GM21381 (cell line): ENCODE measurements at regions not wholly inside any gene's neighbourhood (a gene's known extent, or its start where the extent isn't known, plus 50 kb on each side); places are given as distances from the start of the nearest gene placed in this dataset.
"Not testable (repeated sequence)": the region's sequence is repeated elsewhere in the genome, so short reads cannot be mapped to it uniquely, and the experiment has no call there.

Experiments used
- ATAC-seq: cut with Tn5 transposase; IDR thresholded peaks from one replicate; pipeline ENCODE4 v1.9.1; 2021; ENCODE audit warnings: mild to moderate bottlenecking, moderate library complexity; ENCODE audit not compliant: unreplicated experiment

DNA sequence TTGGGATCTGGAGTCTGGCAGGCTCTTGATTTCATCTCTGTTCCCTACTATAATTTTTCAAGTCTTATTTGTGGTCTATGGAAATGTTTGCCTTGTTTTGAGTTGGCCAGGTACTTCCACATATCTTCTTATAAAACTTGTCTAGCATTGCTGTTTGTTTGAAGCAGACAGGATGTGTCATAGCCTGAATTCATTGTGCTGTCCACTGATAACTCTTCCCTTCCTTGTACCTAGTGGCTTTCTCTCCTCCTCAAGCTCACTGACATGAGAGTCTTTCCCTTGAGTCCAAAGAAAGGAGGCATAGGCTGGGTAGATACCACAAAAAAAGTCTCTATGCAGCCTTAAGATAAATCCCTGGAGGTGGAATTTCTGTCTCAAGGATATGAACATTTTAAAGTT lies 59.2 kb upstream of the FAM241A start:
- no peak for ATAC-seq

DNA sequence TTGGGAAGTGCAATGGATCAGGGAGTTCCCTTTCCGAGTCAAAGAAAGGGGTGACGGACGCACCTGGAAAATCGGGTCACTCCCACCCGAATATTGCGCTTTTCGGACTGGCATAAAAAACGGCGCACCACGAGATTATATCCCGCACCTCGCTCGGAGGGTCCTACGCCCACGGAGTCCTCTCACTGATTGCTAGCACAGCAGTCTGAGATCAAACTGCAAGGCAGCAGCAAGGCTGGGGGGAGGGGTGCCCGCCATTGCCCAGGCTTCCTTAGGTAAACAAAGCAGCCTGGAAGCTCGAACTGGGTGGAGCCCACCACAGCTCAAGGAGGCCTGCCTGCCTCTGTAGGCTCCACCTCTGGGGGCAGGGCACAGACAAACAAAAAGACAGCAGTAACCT lies 58.6 kb upstream of the FAM241A start:
- not testable (repeated sequence) for ATAC-seq

DNA sequence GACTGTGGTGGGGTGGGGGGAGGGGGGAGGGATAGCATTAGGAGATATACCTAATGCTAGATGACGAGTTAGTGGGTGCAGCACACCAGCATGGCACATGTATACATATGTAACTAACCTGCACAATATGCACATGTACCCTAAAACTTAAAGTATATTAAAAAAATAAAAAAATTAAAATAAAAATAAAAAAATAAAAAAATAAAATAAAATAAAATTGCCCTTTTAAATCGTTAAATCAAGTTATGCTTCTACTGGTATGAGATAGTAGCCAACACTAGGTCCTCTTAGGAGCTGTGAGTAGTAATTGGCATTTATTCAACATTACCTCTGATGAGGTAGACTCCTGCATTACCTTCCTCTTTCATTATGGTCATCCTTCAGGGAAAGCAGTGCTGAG lies 52.9 kb upstream of the FAM241A start:
- not testable (repeated sequence) for ATAC-seq

DNA sequence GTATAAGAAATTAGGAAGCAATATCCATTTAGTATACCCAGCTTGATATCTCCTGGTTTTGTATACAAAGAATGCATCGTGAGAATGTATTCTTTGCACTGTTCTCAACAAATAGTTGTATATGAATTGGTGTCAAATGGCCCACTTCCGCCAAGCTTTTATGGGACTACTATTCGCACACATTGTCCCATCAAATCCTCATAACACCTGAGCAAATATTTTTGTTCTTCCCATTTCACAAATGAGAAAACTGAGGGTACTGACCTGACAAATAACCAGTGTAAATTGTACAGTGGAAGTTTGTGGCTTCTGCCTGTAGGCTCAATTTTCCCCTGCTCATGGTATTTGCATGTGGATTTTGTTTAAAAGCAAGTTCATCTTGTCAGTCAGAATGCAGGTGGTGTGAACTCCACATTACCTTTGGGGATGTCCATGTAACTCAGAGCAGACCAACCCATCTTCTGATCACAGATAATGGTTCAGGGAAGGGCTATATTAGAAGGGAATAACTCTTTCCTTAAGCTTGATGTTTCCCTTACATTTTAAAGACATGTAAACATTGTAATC lies 51.5 kb upstream of the FAM241A start:
- ATAC-seq = no peak

DNA sequence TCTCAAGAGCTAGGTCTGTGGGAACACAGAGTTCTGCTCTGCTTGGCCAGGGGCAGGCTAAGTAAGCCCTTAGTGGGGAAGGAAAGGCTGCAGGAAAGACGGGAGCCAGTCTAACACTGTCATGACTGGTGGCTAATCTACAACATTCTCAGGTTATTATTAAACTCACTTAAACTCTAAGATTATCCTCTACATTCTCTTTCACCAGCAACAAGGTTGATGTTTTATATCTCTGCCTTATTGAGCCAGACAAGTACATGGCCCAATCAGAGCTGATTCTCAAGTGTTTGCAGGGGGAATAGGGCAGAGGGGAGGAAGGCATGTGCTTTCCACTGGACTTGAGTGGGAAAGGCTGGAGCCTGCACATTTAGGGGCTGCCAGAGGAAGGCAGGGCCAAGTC lies 50.9 kb upstream of the FAM241A start:
- no peak for ATAC-seq
